ENCODE measurements at regions not wholly inside any gene's neighbourhood (a gene's known extent, or its start where the extent isn't known, plus 50 kb on each side); places are given as distances from the start of the nearest gene placed in this dataset.
A peak's percentile ranks its signal among the peaks of the same experiment; 100 is the strongest.

- DNase-seq = no peak
Measured at GRCh38 chr9:23309800-23310199, 516.2 kb downstream of the ELAVL2 start.

GRCh38 chr9:23314247-23314646 is 511.8 kb downstream of the ELAVL2 start:
- no peak for DNase-seq

GRCh38 chr9:23319092-23319491 is 506.9 kb downstream of the ELAVL2 start:
- DNase-seq = no peak

GRCh38 chr9:23321049-23321448 is 505.0 kb downstream of the ELAVL2 start:
- DNase-seq = peak; percentile 3 to 25 (median 20)

- DNase-seq = no peak
Measured at GRCh38 chr9:23322392-23322791, 503.6 kb downstream of the ELAVL2 start.

- no peak for DNase-seq
Measured at GRCh38 chr9:23324511-23324910, 501.5 kb downstream of the ELAVL2 start.

GRCh38 chr9:23326597-23326996 is 499.4 kb downstream of the ELAVL2 start:
- DNase-seq = no peak

- no peak for DNase-seq
Measured at GRCh38 chr9:23341346-23341745, 484.7 kb downstream of the ELAVL2 start.

GRCh38 chr9:23342291-23342690 is 483.7 kb downstream of the ELAVL2 start:
- DNase-seq = peak in 2 of 3 donors; percentile 13 to 48

- DNase-seq = no peak
Measured at GRCh38 chr9:23343226-23343625, 482.8 kb downstream of the ELAVL2 start.

- DNase-seq = no peak
Measured at GRCh38 chr9:23361096-23361495, 464.9 kb downstream of the ELAVL2 start.

- no peak for DNase-seq
Measured at GRCh38 chr9:23372703-23373102, 453.3 kb downstream of the ELAVL2 start.

GRCh38 chr9:23375511-23375910 is 450.5 kb downstream of the ELAVL2 start:
- DNase-seq = no peak

GRCh38 chr9:23379842-23380241 is 446.2 kb downstream of the ELAVL2 start:
- no peak for DNase-seq

GRCh38 chr9:23380821-23381220 is 445.2 kb downstream of the ELAVL2 start:
- no peak for DNase-seq

- no peak for DNase-seq
Measured at GRCh38 chr9:23382418-23382817, 443.6 kb downstream of the ELAVL2 start.

GRCh38 chr9:23394189-23394588 is 431.9 kb downstream of the ELAVL2 start:
- DNase-seq = no peak

GRCh38 chr9:23408874-23409273 is 417.2 kb downstream of the ELAVL2 start:
- DNase-seq = no peak

- peak in 2 of 3 donors; percentile 22 to 33 for DNase-seq
Measured at GRCh38 chr9:23412046-23412445, 414.0 kb downstream of the ELAVL2 start.

GRCh38 chr9:23412458-23412857 is 413.6 kb downstream of the ELAVL2 start:
- DNase-seq = peak; percentile 27 to 64 (median 43)

- DNase-seq = peak; percentile 38 to 86 (median 56)
Measured at GRCh38 chr9:23413541-23413940, 412.5 kb downstream of the ELAVL2 start.

- no peak for DNase-seq
Measured at GRCh38 chr9:23423999-23424398, 402.0 kb downstream of the ELAVL2 start.

GRCh38 chr9:23426144-23426543 is 399.9 kb downstream of the ELAVL2 start:
- DNase-seq = no peak

- DNase-seq = no peak
Measured at GRCh38 chr9:23431459-23431858, 394.6 kb downstream of the ELAVL2 start.

- no peak for DNase-seq
Measured at GRCh38 chr9:23434654-23435053, 391.4 kb downstream of the ELAVL2 start.
